GM18870 (cell line): ENCODE measurements at regions not wholly inside any gene's neighbourhood (a gene's known extent, or its start where the extent isn't known, plus 50 kb on each side); places are given as distances from the start of the nearest gene placed in this dataset.

Experiments
- ATAC-seq: cut with Tn5 transposase; IDR thresholded peaks from one replicate; pipeline ENCODE4 v1.9.1; 2021; ENCODE audit warnings: moderate library complexity; ENCODE audit not compliant: unreplicated experiment

GRCh38 chr20:21653628-21654027 lies 51.8 kb upstream of the PAX1 start:
- ATAC-seq: no peak

- ATAC-seq: no peak
Observed at GRCh38 chr20:21643417-21643816, 62.0 kb upstream of the PAX1 start.

- no peak for ATAC-seq
Observed at GRCh38 chr20:21640556-21640955, 64.9 kb upstream of the PAX1 start.

GRCh38 chr20:21633829-21634228 lies 71.6 kb upstream of the PAX1 start:
- no peak for ATAC-seq

- ATAC-seq: no peak
Observed at GRCh38 chr20:21632735-21633053, 72.8 kb upstream of the PAX1 start.

GRCh38 chr20:21632031-21632734 lies 73.3 kb upstream of the PAX1 start:
- no peak for ATAC-seq

GRCh38 chr20:21628800-21629199 lies 76.7 kb upstream of the PAX1 start:
- no peak for ATAC-seq

- no peak for ATAC-seq
Observed at GRCh38 chr20:21623781-21624094, 81.7 kb upstream of the PAX1 start.

- ATAC-seq: no peak
Observed at GRCh38 chr20:21623074-21623780, 82.2 kb upstream of the PAX1 start.

GRCh38 chr20:21622097-21622857 lies 83.2 kb upstream of the PAX1 start:
- ATAC-seq: no peak

GRCh38 chr20:21618759-21619416 lies 86.6 kb upstream of the PAX1 start:
- ATAC-seq: peak; percentile 61

- ATAC-seq: peak; percentile 71
Observed at GRCh38 chr20:21615617-21616080, 89.8 kb upstream of the PAX1 start.

GRCh38 chr20:21614980-21615379 lies 90.5 kb upstream of the PAX1 start:
- ATAC-seq: no peak

GRCh38 chr20:21613512-21613911 lies 92.0 kb upstream of the PAX1 start:
- no peak for ATAC-seq

- ATAC-seq: no peak
Observed at GRCh38 chr20:21609981-21610380, 95.5 kb upstream of the PAX1 start.

- no peak for ATAC-seq
Observed at GRCh38 chr20:21609221-21609620, 95.4 kb upstream of the NKX2-2 start.

GRCh38 chr20:21608777-21609176 lies 94.9 kb upstream of the NKX2-2 start:
- no peak for ATAC-seq

- no peak for ATAC-seq
Observed at GRCh38 chr20:21607971-21608725, 94.3 kb upstream of the NKX2-2 start.

- ATAC-seq: no peak
Observed at GRCh38 chr20:21601799-21602198, 87.9 kb upstream of the NKX2-2 start.

GRCh38 chr20:21586682-21587081 lies 72.8 kb upstream of the NKX2-2 start:
- no peak for ATAC-seq
